Transverse colon (tissue), 4 donors: ENCODE measurements at regions not wholly inside any gene's neighbourhood (a gene's known extent, or its start where the extent isn't known, plus 50 kb on each side); places are given as distances from the start of the nearest gene placed in this dataset.

Experiments used
- DNase-seq: peaks from one replicate; pipeline ENCODE4 v3.0.0-alpha.2; 2019
- H3K27ac ChIP-seq, 4 donors: fragments of 200-600 bp; sonication (generic); 2 replicates each; pipeline ENCODE4 v1.5.1; 2016 to 2018; ENCODE audit warnings: inconsistent platforms in 4 of 4
- H3K27me3 ChIP-seq: fragments of 200-600 bp; sonication (generic); 2 replicates; pipeline ENCODE4 v1.5.1; 2017; ENCODE audit warnings: inconsistent platforms
- H3K36me3 ChIP-seq, 4 donors: fragments of 200-600 bp; sonication (generic); 2 replicates each; pipeline ENCODE4 v1.5.1; 2017 to 2019; ENCODE audit warnings: inconsistent platforms in 4 of 4
- H3K4me1 ChIP-seq, 4 donors: fragments of 200-600 bp; sonication (generic); 2 replicates each; pipeline ENCODE4 v1.5.1; 2017 to 2020; ENCODE audit warnings: inconsistent platforms in 4 of 4
- H3K4me3 ChIP-seq, 4 donors: fragments of 200-600 bp; sonication (generic); 1 replicate in 1 of 4; 2 replicates in 3 of 4; pipeline versions ENCODE4 v1.5.1 to v1.6.1; 2017 to 2019; ENCODE audit warnings: inconsistent platforms in 4 of 4
- H3K9me3 ChIP-seq, 2 donors: fragments of 200-600 bp; sonication (generic); 2 replicates each; pipeline ENCODE4 v1.5.1; 2017 to 2019; ENCODE audit warnings: inconsistent platforms in 2 of 2
- CTCF ChIP-seq, 5 experiments: fragments of 200-600 bp in 3 of 5; fragments of 450-650 bp in 2 of 5; sonication (generic) in 3 of 5; IDR thresholded peaks; 1 replicate in 2 of 5; 2 replicates in 3 of 5; pipeline ENCODE4 v1.5.1; 2016 to 2017; ENCODE audit warnings: antibody characterized with exemption in 5 of 5, inconsistent platforms in 3 of 5, mild to moderate bottlenecking in 2 of 5, moderate library complexity in 1 of 5
- EP300 ChIP-seq: sonication (generic); formaldehyde crosslinking; IDR thresholded peaks from one replicate; pipeline ENCODE4 v1.6.1; 2017; ENCODE audit warnings: antibody characterized with exemption, low read depth
- POLR2A ChIP-seq: fragments of 450-650 bp; IDR thresholded peaks from one replicate; pipeline ENCODE4 v1.6.1; 2016; ENCODE audit warnings: antibody characterized with exemption, mild to moderate bottlenecking, moderate library complexity
- POLR2AphosphoS5 ChIP-seq, 3 donors: sonication (generic); formaldehyde crosslinking; IDR thresholded peaks; one replicate each; pipeline ENCODE4 v1.6.1; 2016; ENCODE audit warnings: antibody characterized with exemption in 3 of 3
- WGBS, 2 donors: methylation state at CpG; one replicate each; pipeline ENCODE4 v1.1.5; 2018; ENCODE audit warnings: low coverage in 1 of 2; 5-methylcytosine and 5-hydroxymethylcytosine counted together
- in situ Hi-C, 4 donors: fragments of 200-750 bp; cut with MboI; loops; one replicate each; pipeline versions ENCODE4 v1.15.0 to v1.15.1; 2017; ENCODE audit warnings: low sequenced_read_pairs in 3 of 4, low pct_ligation_motif_present in 1 of 4, low pct_unique_long_range_greater_than_20kb in 1 of 4
- intact Hi-C: fragments of 100-400 bp; cut with DNase I; formaldehyde crosslinking; loops from one replicate; pipeline ENCODE4 v1.15.1; 2023; ENCODE audit warnings: low total_unique reads

- H3K4me1 ChIP-seq, result no peaks in the 10 kb centered on the region
- no peak for DNase-seq
- no peak overlapping the region for H3K4me3 ChIP-seq
- in situ Hi-C loops (loop anchor here in 1 of 4 donors (25.0 kb wide), 1 partner anchor 631 kb away; no protein-coding TSS in a partner anchor), intact Hi-C loops (no loop called here)
- no peaks in the 10 kb centered on the region for H3K36me3 ChIP-seq
- H3K27me3 ChIP-seq, result peaks cover 14% of the 10 kb centered on the region
- 78% methylated on average over 9 of the region's 9 CpGs; no CpG with 5 or more reads in 1 of the 2 donors for WGBS, 2 donors
- no peak for TF ChIP-seq EP300
- no peak for TF ChIP-seq POLR2AphosphoS5 (IDR thresholded peaks at IDR 0.05)
- no peak for TF ChIP-seq CTCF (IDR thresholded peaks at IDR 0.05)
- no peak for TF ChIP-seq POLR2A
- H3K9me3 ChIP-seq, result no peaks in the 10 kb centered on the region
- H3K27ac ChIP-seq, result no peak overlapping the region
Observed at GRCh38 chr12:5155866-5156265, 112.2 kb downstream of the KCNA5 start.

- H3K36me3 ChIP-seq, result no peaks in the 10 kb centered on the region
- DNase-seq, result no peak
- no peak overlapping the region for H3K27ac ChIP-seq
- WGBS, 2 donors, result 91% methylated on average over 1 of the region's 1 CpG; no CpG with 5 or more reads in 1 of the 2 donors
- TF ChIP-seq POLR2AphosphoS5 (IDR thresholded peaks at IDR 0.05), result no peak
- TF ChIP-seq EP300, result no peak
- no peak for TF ChIP-seq POLR2A
- TF ChIP-seq CTCF (IDR thresholded peaks at IDR 0.05), result no peak
- in situ Hi-C loops (loop anchor here in 1 of 4 donors (25.0 kb wide), 1 partner anchor 626 kb away; no protein-coding TSS in a partner anchor), intact Hi-C loops (no loop called here)
- no peak overlapping the region for H3K4me3 ChIP-seq
- H3K4me1 ChIP-seq, result no peaks in the 10 kb centered on the region
- peaks cover 5% of the 10 kb centered on the region for H3K27me3 ChIP-seq
- no peaks in the 10 kb centered on the region for H3K9me3 ChIP-seq
Observed at GRCh38 chr12:5160827-5161226, 117.1 kb downstream of the KCNA5 start.

- TF ChIP-seq CTCF (IDR thresholded peaks at IDR 0.05) (no peak), POLR2AphosphoS5 (IDR thresholded peaks at IDR 0.05) (no peak), EP300 (no peak), POLR2A (no peak)
- Histone ChIP-seq H3K27me3 (peaks cover 5% of the 10 kb centered on the region), H3K36me3 (no peaks in the 10 kb centered on the region), H3K27ac (no peak overlapping the region), H3K4me1 (no peaks in the 10 kb centered on the region), H3K9me3 (no peaks in the 10 kb centered on the region), H3K4me3 (no peak overlapping the region)
- WGBS, 2 donors, result 80 to 83% methylated on average over 3 of the region's 3 CpGs
- DNase-seq, result no peak
- in situ Hi-C loops (loop anchor here in 1 of 4 donors (25.0 kb wide), 1 partner anchor 624 kb away; no protein-coding TSS in a partner anchor), intact Hi-C loops (no loop called here)
Observed at GRCh38 chr12:5163661-5164060, 120.0 kb downstream of the KCNA5 start.

- peaks cover 5% of the 10 kb centered on the region for H3K27me3 ChIP-seq
- WGBS, 2 donors, result 72% methylated on average over 5 of the region's 5 CpGs; no CpG with 5 or more reads in 1 of the 2 donors
- intact Hi-C loops (no loop called here), in situ Hi-C loops (loop anchor here in 1 of 4 donors (25.0 kb wide), 1 partner anchor 622 kb away; no protein-coding TSS in a partner anchor)
- TF ChIP-seq EP300 (no peak), CTCF (IDR thresholded peaks at IDR 0.05) (no peak), POLR2AphosphoS5 (IDR thresholded peaks at IDR 0.05) (no peak), POLR2A (no peak)
- H3K27ac ChIP-seq, result no peak overlapping the region
- H3K36me3 ChIP-seq, result no peaks in the 10 kb centered on the region
- no peak for DNase-seq
- no peaks in the 10 kb centered on the region for H3K4me1 ChIP-seq
- no peaks in the 10 kb centered on the region for H3K9me3 ChIP-seq
- H3K4me3 ChIP-seq, result no peak overlapping the region
Observed at GRCh38 chr12:5165296-5165970, 121.8 kb downstream of the KCNA5 start.
